Coronary artery (tissue), 2 donors: ENCODE measurements at regions not wholly inside any gene's neighbourhood (a gene's known extent, or its start where the extent isn't known, plus 50 kb on each side); places are given as distances from the start of the nearest gene placed in this dataset.

ENCODE experiments used
- DNase-seq: peaks from one replicate; pipeline ENCODE4 v3.0.0-alpha.2; 2017; ENCODE audit warnings: low spot score
- H3K27ac ChIP-seq, 2 donors: fragments of 200-600 bp; sonication (generic); one replicate each; pipeline ENCODE4 v1.5.1; 2016 to 2019
- H3K4me3 ChIP-seq: fragments of 200-600 bp; sonication (generic); 2 replicates; pipeline ENCODE4 v1.5.1; 2016; ENCODE audit warnings: mild to moderate bottlenecking, moderate library complexity
- TF ChIP-seq, protein P1 (sequence below): fragments of 200-600 bp; sonication (generic); IDR thresholded peaks from one replicate; pipeline ENCODE4 v1.5.1; 2019; ENCODE audit warnings: antibody characterized with exemption

DNA sequence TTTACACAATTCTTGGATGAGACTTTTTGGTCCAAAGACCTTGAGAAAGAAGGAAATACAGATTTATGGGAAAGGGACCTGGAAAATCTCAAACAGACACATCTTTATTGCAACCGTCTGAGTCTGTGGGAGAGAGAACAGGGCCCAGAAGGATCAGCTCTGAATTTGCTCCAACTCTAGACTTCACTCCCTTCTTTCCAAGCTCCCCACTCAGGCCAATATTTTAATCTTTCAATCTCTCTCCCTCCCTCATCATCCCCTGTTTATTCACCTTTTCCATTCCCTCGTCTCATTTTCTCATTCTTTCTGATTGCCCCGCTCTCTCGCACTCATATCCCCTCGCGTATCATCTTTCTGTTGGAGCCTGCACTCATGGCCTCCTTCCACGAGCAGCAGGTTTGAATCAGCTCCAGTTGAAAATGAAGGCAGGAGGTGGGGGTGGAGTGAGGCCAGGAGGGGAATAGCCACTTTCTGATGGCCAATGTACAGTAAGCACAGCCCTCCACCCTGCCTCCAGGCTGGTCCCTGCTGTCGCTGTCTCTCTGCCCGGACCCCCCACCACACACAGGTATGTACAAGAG, 63.6 kb upstream of the BOC start:
- TF ChIP-seq, protein P1, sequence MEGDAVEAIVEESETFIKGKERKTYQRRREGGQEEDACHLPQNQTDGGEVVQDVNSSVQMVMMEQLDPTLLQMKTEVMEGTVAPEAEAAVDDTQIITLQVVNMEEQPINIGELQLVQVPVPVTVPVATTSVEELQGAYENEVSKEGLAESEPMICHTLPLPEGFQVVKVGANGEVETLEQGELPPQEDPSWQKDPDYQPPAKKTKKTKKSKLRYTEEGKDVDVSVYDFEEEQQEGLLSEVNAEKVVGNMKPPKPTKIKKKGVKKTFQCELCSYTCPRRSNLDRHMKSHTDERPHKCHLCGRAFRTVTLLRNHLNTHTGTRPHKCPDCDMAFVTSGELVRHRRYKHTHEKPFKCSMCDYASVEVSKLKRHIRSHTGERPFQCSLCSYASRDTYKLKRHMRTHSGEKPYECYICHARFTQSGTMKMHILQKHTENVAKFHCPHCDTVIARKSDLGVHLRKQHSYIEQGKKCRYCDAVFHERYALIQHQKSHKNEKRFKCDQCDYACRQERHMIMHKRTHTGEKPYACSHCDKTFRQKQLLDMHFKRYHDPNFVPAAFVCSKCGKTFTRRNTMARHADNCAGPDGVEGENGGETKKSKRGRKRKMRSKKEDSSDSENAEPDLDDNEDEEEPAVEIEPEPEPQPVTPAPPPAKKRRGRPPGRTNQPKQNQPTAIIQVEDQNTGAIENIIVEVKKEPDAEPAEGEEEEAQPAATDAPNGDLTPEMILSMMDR = no peak
- Histone ChIP-seq H3K27ac (peak overlapping the region in 1 of 2 donors; percentile 0), H3K4me3 (no peak overlapping the region)
- no peak for DNase-seq

DNA sequence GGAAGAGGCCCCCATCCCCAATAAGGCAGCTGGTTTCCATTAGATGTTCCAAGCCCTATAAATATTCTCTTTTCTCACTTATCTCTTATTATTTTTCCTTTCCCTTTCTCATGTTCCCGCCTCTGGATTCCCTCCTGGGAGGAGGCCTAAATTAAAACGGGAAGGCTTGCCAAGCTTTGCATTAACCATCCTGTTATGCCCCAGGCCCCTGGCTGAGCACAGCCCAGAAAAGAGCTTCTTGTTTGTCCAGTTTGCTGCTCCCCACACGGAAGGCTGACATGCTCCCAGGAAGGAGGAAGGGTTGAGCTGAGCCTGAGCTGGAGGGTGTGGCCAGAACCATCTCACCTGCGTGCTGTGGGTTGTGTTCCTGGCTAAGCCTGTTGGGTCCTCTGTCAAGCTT, 63.1 kb upstream of the BOC start:
- DNase-seq = no peak
- no peak overlapping the region for H3K4me3 ChIP-seq
- TF ChIP-seq, protein P1 = no peak
- H3K27ac ChIP-seq = peak overlapping the region in 1 of 2 donors; percentile 0

DNA sequence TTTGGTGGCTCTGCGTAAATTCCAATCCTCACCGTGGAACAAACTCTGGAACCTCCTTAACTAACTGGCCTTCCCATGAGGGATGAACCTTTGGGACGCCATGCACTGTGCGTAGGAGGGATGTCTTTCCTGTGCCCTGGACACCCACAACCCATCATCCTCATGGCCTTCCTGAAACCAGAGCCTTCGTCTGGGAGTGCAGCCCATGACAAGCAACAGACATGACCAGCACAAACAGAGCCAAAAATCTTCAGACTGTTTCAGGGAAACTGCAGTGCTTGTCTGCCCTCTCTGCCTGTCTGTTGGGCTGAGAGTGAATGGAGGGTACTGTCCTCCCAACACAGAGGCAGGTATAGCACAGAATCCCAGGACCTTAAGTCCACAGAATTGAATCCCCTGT, 61.1 kb upstream of the BOC start:
- TF ChIP-seq, protein P1 = no peak
- DNase-seq = no peak
- Histone ChIP-seq H3K4me3 (no peak overlapping the region), H3K27ac (peak overlapping the region in 1 of 2 donors; percentile 1)

DNA sequence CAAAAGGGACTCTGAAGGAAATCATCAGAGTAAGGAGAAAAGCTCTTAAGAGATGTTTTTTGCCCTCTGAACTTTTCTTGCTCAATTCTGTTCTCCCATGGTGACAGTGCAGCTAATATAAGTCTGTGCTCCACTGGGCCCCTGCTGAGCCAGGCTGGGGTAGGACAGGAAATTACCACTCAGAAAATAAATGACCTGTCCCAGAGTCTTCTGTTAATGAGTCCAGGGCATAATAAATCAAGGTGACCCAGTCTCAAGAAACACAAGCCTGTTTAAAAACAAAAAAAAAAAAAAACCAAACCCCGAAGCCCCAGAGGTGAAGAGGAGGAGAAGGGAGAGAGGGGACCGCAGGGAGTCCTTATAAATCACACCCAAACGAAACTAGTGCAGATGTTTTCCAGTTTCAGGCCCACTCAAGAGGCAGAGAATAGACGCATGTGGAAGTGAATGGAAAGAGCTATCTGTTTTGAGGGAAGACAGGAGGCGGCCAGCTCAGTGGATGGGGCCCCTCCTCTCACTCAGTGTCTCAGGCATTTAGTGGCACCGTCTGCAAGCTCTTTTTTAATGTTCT, 59.8 kb upstream of the BOC start:
- H3K27ac ChIP-seq = no peak overlapping the region
- H3K4me3 ChIP-seq = no peak overlapping the region
- TF ChIP-seq, protein P1 = no peak
- DNase-seq = no peak

DNA sequence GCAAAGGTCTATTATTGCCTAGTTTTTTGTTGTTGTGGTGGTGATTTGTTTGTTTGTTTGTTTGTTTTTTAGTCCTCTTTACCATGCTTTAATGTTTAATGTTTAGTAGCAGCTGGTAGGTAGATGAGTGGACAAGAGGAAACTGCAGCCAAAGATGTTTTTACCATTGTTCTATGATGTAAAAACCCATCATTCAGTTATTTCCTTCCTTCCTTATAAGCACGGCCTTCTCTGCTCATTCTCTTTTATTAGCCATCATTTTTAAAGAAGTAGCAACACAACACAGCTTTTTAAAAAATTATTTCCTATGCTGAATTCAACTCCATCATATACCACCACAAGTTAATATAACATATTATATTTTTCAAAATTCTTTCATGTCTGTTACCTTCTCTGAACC, 58.5 kb upstream of the BOC start:
- TF ChIP-seq, protein P1 = no peak
- H3K27ac ChIP-seq = no peak overlapping the region
- DNase-seq = no peak
- no peak overlapping the region for H3K4me3 ChIP-seq

DNA sequence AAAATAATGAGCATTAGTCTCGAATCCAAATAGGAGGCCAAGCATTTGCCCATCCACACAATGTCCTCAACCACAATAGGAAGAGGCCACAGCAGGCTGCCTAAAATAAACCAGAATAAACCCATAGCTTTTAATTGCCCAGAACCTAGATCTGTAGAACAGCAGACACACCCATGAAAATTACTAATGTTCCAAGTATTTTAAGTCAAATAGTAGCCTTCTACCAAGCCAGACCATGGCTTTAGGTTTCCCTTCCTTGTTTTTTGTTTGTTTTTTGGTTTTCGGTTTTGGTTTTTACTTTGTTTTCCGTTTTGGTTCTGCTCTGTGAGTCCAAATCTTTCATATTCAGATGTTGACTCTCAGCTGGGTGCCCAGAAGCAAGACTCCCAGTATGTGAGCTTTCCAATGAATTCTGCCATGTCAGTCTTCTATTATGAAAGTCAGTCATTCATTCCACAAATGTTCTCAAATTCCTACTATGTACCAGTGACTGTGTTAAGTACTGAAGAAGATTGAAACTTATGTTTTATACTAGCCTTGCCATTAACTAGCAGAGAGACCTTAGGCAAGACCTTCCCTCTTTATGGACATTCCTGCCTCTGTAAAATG, 57.8 kb upstream of the BOC start:
- TF ChIP-seq, protein P1 = no peak
- H3K27ac ChIP-seq = no peak overlapping the region
- H3K4me3 ChIP-seq = no peak overlapping the region

DNA sequence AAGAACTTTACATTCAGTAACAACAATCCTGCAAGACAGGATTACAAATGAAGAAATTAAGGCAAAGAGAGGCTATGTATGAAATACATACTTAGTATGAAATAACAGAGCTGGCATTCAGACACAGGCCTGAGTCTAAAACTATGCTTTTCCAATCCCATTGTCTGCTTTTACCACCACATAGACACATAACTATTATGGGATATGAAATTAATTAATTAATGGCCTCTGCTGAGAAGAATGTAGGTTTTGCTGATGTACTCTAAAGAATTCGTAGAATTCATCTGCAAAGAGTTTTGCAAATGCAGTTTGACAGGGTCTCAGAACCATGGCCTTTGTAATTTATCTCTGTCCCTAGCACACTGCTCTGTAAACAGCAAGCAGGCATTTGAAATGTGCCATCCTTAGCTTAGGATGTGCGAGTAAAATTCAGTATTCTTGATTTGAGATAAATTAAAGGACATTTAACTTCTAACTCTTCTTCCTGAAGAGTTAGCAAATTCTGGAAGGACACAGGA, 54.5 kb upstream of the BOC start:
- Histone ChIP-seq H3K27ac (no peak overlapping the region), H3K4me3 (no peak overlapping the region)
- no peak for DNase-seq
- TF ChIP-seq, protein P1 = no peak

More for the DNA sequence above, 57.8 kb upstream of the BOC start:
- no peak for DNase-seq
